ENCODE measurements at regions not wholly inside any gene's neighbourhood (a gene's known extent, or its start where the extent isn't known, plus 50 kb on each side); places are given as distances from the start of the nearest gene placed in this dataset.

GRCh38 chr19:31991984-31992655 is 353.3 kb upstream of the ZNF507 start:
- Histone ChIP-seq H3K27ac (ENCODE audit: low read depth in 1 of 2, low read length in 1 of 2) (no peak overlapping the region), H3K9me3 (ENCODE audit: control insufficient read depth in 4 of 4, insufficient read depth in 3 of 4, low read length in 3 of 4) (peaks cover 0 to 4% (median 0%) of the 10 kb centered on the region in 4 donors), H3K27me3 (ENCODE audit: control insufficient read depth in 3 of 3, insufficient read depth in 3 of 3, low read length in 2 of 3) (no peaks in the 10 kb centered on the region), H3K4me1 (ENCODE audit: control insufficient read depth in 5 of 5, insufficient read depth in 5 of 5, low read length in 5 of 5) (peaks cover 0 to 23% (median 0%) of the 10 kb centered on the region in 5 donors), H3K9ac (ENCODE audit: insufficient read depth in 1 of 2, low read length in 2 of 2) (no peak overlapping the region), H3K4me3 (no peak overlapping the region), H3K36me3 (ENCODE audit: control insufficient read depth in 4 of 4, insufficient read depth in 4 of 4, low read length in 4 of 4) (no peaks in the 10 kb centered on the region)
- WGBS, 2 donors = 85 to 92% methylated on average over 16 of the region's 16 CpGs
- TF ChIP-seq CTCF (IDR thresholded peaks at IDR 0.05; ENCODE audit: control extremely low read depth, extremely low read depth) = no peak
- ATAC-seq (ENCODE audit: insufficient read depth, low FRiP score) = no peak
- peak in 1 of 3 donors; percentile 52 for DNase-seq

GRCh38 chr19:31992750-31993149 is 352.7 kb upstream of the ZNF507 start:
- Histone ChIP-seq H3K4me1 (ENCODE audit: control insufficient read depth in 5 of 5, insufficient read depth in 5 of 5, low read length in 5 of 5) (peaks cover 0 to 18% (median 0%) of the 10 kb centered on the region in 5 donors), H3K4me3 (no peak overlapping the region), H3K36me3 (ENCODE audit: control insufficient read depth in 4 of 4, insufficient read depth in 4 of 4, low read length in 4 of 4) (no peaks in the 10 kb centered on the region), H3K9me3 (ENCODE audit: control insufficient read depth in 4 of 4, insufficient read depth in 3 of 4, low read length in 3 of 4) (no peaks in the 10 kb centered on the region), H3K27ac (ENCODE audit: low read depth in 1 of 2, low read length in 1 of 2) (no peak overlapping the region), H3K27me3 (ENCODE audit: control insufficient read depth in 3 of 3, insufficient read depth in 3 of 3, low read length in 2 of 3) (no peaks in the 10 kb centered on the region), H3K9ac (ENCODE audit: insufficient read depth in 1 of 2, low read length in 2 of 2) (no peak overlapping the region)
- no peak for DNase-seq
- ATAC-seq (ENCODE audit: insufficient read depth, low FRiP score) = no peak
- 95% methylated on average over 3 of the region's 3 CpGs for WGBS, 2 donors
- TF ChIP-seq CTCF (IDR thresholded peaks at IDR 0.05; ENCODE audit: control extremely low read depth, extremely low read depth) = no peak

GRCh38 chr19:31995546-31995945 is 349.9 kb upstream of the ZNF507 start:
- H3K9me3 ChIP-seq (ENCODE audit: control insufficient read depth in 4 of 4, insufficient read depth in 3 of 4, low read length in 3 of 4) = no peaks in the 10 kb centered on the region
- H3K27me3 ChIP-seq (ENCODE audit: control insufficient read depth in 3 of 3, insufficient read depth in 3 of 3, low read length in 2 of 3) = no peaks in the 10 kb centered on the region
- no peak overlapping the region for H3K4me3 ChIP-seq
- H3K36me3 ChIP-seq (ENCODE audit: control insufficient read depth in 4 of 4, insufficient read depth in 4 of 4, low read length in 4 of 4) = no peaks in the 10 kb centered on the region
- ATAC-seq (ENCODE audit: insufficient read depth, low FRiP score) (no peak), DNase-seq (peak in 2 of 3 donors; percentile 85 to 92)
- H3K9ac ChIP-seq (ENCODE audit: insufficient read depth in 1 of 2, low read length in 2 of 2) = no peak overlapping the region
- TF ChIP-seq CTCF (IDR thresholded peaks at IDR 0.05; ENCODE audit: control extremely low read depth, extremely low read depth) = no peak
- no peak overlapping the region for H3K27ac ChIP-seq (ENCODE audit: low read depth in 1 of 2, low read length in 1 of 2)
- H3K4me1 ChIP-seq (ENCODE audit: control insufficient read depth in 5 of 5, insufficient read depth in 5 of 5, low read length in 5 of 5) = peaks cover 0 to 18% (median 0%) of the 10 kb centered on the region in 5 donors

- WGBS, 2 donors = 87 to 92% methylated on average over 12 of the region's 12 CpGs
- no peak overlapping the region for H3K9ac ChIP-seq (ENCODE audit: insufficient read depth in 1 of 2, low read length in 2 of 2)
- no peak overlapping the region for H3K27ac ChIP-seq (ENCODE audit: low read depth in 1 of 2, low read length in 1 of 2)
- H3K9me3 ChIP-seq (ENCODE audit: control insufficient read depth in 4 of 4, insufficient read depth in 3 of 4, low read length in 3 of 4) = no peaks in the 10 kb centered on the region
- no peak for TF ChIP-seq CTCF (IDR thresholded peaks at IDR 0.05; ENCODE audit: control extremely low read depth, extremely low read depth)
- H3K36me3 ChIP-seq (ENCODE audit: control insufficient read depth in 4 of 4, insufficient read depth in 4 of 4, low read length in 4 of 4) = no peaks in the 10 kb centered on the region
- H3K4me3 ChIP-seq = no peak overlapping the region
- DNase-seq (no peak), ATAC-seq (ENCODE audit: insufficient read depth, low FRiP score) (no peak)
- H3K4me1 ChIP-seq (ENCODE audit: control insufficient read depth in 5 of 5, insufficient read depth in 5 of 5, low read length in 5 of 5) = peaks cover 0 to 22% (median 14%) of the 10 kb centered on the region in 5 donors
- H3K27me3 ChIP-seq (ENCODE audit: control insufficient read depth in 3 of 3, insufficient read depth in 3 of 3, low read length in 2 of 3) = no peaks in the 10 kb centered on the region
These were observed 335.3 kb upstream of the ZNF507 start for GRCh38 chr19:32010071-32010470.

All from lung (tissue), 11 donors.